Sigmoid colon (tissue), 3 donors: ENCODE measurements at regions not wholly inside any gene's neighbourhood (a gene's known extent, or its start where the extent isn't known, plus 50 kb on each side); places are given as distances from the start of the nearest gene placed in this dataset.

Experiments
- POLR2A ChIP-seq, 2 donors: fragments of 450-650 bp; IDR thresholded peaks; one replicate each; pipeline ENCODE4 v1.6.1; 2016; ENCODE audit warnings: antibody characterized with exemption in 2 of 2, mild to moderate bottlenecking in 2 of 2, moderate library complexity in 2 of 2
- TF ChIP-seq, protein P1 (sequence below), 4 experiments: fragments of 450-650 bp in 3 of 4; fragments of 200-600 bp in 1 of 4; IDR thresholded peaks; one replicate each; pipeline ENCODE4 v1.5.1; 2016 to 2019; ENCODE audit warnings: antibody characterized with exemption in 4 of 4, mild to moderate bottlenecking in 3 of 4, moderate library complexity in 2 of 4

GRCh38 chr15:99788156-99788555 is 54.9 kb upstream of the LYSMD4 start:
- no peak for TF ChIP-seq POLR2A (IDR thresholded peaks at IDR 0.05)
- TF ChIP-seq, protein P1, sequence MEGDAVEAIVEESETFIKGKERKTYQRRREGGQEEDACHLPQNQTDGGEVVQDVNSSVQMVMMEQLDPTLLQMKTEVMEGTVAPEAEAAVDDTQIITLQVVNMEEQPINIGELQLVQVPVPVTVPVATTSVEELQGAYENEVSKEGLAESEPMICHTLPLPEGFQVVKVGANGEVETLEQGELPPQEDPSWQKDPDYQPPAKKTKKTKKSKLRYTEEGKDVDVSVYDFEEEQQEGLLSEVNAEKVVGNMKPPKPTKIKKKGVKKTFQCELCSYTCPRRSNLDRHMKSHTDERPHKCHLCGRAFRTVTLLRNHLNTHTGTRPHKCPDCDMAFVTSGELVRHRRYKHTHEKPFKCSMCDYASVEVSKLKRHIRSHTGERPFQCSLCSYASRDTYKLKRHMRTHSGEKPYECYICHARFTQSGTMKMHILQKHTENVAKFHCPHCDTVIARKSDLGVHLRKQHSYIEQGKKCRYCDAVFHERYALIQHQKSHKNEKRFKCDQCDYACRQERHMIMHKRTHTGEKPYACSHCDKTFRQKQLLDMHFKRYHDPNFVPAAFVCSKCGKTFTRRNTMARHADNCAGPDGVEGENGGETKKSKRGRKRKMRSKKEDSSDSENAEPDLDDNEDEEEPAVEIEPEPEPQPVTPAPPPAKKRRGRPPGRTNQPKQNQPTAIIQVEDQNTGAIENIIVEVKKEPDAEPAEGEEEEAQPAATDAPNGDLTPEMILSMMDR (IDR thresholded peaks at IDR 0.05), result no peak
